Lung (tissue), 11 donors: ENCODE measurements at regions not wholly inside any gene's neighbourhood (a gene's known extent, or its start where the extent isn't known, plus 50 kb on each side); places are given as distances from the start of the nearest gene placed in this dataset.

ENCODE experiments used
- ATAC-seq: fragments of 200-7000 bp; cut with Tn5 transposase; one replicate; pipeline ENCODE4 v1.9.1; 2020; ENCODE audit warnings: moderate number of reproducible peaks; ENCODE audit not compliant: insufficient read depth, low FRiP score
- DNase-seq, 3 donors: peaks; one replicate each; pipeline ENCODE4 v3.0.0-alpha.2; 2013 to 2017
- H3K27ac ChIP-seq, 2 donors: one replicate each; pipeline ENCODE4 v1.5.1; 2013; ENCODE audit warnings: mild to moderate bottlenecking in 2 of 2, moderate library complexity in 2 of 2, control low read depth in 1 of 2, inconsistent platforms in 1 of 2, low read depth in 1 of 2, low read length in 1 of 2
- H3K27me3 ChIP-seq, 3 donors: one replicate each; pipeline ENCODE4 v1.5.1; 2013; ENCODE audit warnings: low read length in 2 of 3; ENCODE audit not compliant: control insufficient read depth in 3 of 3, insufficient read depth in 3 of 3
- H3K36me3 ChIP-seq, 4 donors: one replicate each; pipeline ENCODE4 v1.5.1; 2013; ENCODE audit warnings: low read length in 4 of 4, mild to moderate bottlenecking in 1 of 4, moderate library complexity in 1 of 4; ENCODE audit not compliant: control insufficient read depth in 4 of 4, insufficient read depth in 4 of 4
- H3K4me1 ChIP-seq, 5 donors: one replicate each; pipeline ENCODE4 v1.5.1; 2013; ENCODE audit warnings: low read length in 5 of 5, mild to moderate bottlenecking in 2 of 5, moderate library complexity in 1 of 5; ENCODE audit not compliant: control insufficient read depth in 5 of 5, insufficient read depth in 5 of 5
- H3K4me3 ChIP-seq: one replicate; pipeline ENCODE4 v1.5.1; 2013; ENCODE audit warnings: mild to moderate bottlenecking, control low read depth, moderate library complexity
- H3K9ac ChIP-seq, 2 donors: one replicate each; pipeline ENCODE4 v1.5.1; 2013; ENCODE audit warnings: low read length in 2 of 2, control low read depth in 1 of 2; ENCODE audit not compliant: insufficient read depth in 1 of 2
- H3K9me3 ChIP-seq, 4 donors: one replicate each; pipeline ENCODE4 v1.5.1; 2013; ENCODE audit warnings: low read length in 3 of 4, mild to moderate bottlenecking in 1 of 4, moderate library complexity in 1 of 4; ENCODE audit not compliant: control insufficient read depth in 4 of 4, insufficient read depth in 3 of 4
- WGBS, 2 donors: extraction: QIAGEN DNeasy Blood & Tissue Kit; methylation state at CpG; one replicate each; pipeline ENCODE4 v1.1.7; 2013; 5-methylcytosine and 5-hydroxymethylcytosine counted together
- TF ChIP-seq, protein P1 (sequence below): IDR thresholded peaks from 2 replicates; pipeline ENCODE4 v1.5.1; 2012; ENCODE audit warnings: mild to moderate bottlenecking; ENCODE audit errors: control extremely low read depth, extremely low read depth
- donor health status: control.
- donor health status: control.
- donor health status: Bipolar disorder and iron deficiency.
- donor health status: healthy.
- donor health status: DM: yes; HTN: yes; CAD: no.

DNA sequence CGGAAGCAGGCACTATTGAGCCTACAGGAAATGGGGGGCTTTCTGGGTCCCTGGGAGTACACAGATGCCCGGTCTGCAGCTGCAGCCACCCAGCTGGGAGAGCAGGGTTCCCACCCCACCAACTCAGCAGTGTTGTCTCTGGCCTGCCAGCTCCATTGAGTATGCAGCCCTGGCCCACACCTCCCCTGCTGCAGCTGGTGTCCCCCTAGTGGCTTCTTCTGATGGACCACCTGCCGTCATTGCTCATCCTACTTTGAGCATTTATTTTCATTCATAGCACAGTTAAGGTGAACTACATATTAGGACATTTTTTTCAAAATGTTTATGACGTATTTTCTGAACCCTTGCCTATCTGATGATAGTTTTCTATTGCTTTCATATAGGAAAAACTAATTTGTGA, 189.8 kb upstream of the LYPLAL1 start:
- H3K4me1 ChIP-seq, result peaks cover 0 to 8% (median 0%) of the 10 kb centered on the region in 5 donors
- H3K4me3 ChIP-seq, result no peak overlapping the region
- H3K9me3 ChIP-seq, result no peaks in the 10 kb centered on the region
- 88 to 93% methylated on average over 4 of the region's 4 CpGs for WGBS, 2 donors
- H3K27me3 ChIP-seq, result no peaks in the 10 kb centered on the region
- no peak for ATAC-seq
- H3K27ac ChIP-seq, result no peak overlapping the region
- no peak for DNase-seq
- no peak overlapping the region for H3K9ac ChIP-seq
- no peaks in the 10 kb centered on the region for H3K36me3 ChIP-seq
- TF ChIP-seq, protein P1, sequence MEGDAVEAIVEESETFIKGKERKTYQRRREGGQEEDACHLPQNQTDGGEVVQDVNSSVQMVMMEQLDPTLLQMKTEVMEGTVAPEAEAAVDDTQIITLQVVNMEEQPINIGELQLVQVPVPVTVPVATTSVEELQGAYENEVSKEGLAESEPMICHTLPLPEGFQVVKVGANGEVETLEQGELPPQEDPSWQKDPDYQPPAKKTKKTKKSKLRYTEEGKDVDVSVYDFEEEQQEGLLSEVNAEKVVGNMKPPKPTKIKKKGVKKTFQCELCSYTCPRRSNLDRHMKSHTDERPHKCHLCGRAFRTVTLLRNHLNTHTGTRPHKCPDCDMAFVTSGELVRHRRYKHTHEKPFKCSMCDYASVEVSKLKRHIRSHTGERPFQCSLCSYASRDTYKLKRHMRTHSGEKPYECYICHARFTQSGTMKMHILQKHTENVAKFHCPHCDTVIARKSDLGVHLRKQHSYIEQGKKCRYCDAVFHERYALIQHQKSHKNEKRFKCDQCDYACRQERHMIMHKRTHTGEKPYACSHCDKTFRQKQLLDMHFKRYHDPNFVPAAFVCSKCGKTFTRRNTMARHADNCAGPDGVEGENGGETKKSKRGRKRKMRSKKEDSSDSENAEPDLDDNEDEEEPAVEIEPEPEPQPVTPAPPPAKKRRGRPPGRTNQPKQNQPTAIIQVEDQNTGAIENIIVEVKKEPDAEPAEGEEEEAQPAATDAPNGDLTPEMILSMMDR, result no peak

DNA sequence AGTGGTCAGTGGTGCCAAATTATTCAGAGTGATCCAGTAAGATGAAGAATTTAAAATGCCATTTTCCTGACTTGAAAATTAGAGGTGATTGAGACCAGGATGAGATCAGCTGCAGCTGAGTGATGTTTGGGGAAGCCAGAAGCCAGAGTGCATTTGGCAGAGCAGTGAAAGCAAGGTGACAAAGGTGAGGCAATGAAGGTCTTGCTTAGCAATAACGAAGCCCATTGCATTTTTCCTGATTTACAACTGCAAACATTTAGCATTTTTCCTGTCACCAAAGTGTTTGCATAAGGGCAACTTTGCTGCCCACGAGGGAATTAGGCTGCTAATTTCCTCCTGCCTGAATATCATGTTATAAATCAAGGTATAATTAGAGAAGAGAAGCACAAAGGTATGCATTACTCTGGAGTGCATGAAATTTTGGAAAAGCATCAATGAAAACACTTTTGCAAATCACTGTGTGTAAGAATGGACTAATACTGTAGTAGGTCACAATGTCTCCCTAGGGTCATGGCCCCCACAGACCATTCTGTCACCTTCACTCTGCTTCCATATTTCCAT, 188.2 kb upstream of the LYPLAL1 start:
- WGBS, 2 donors, result 36 to 44% methylated on average over 2 of the region's 2 CpGs
- no peak overlapping the region for H3K27ac ChIP-seq
- TF ChIP-seq, protein P1, result no peak

DNA sequence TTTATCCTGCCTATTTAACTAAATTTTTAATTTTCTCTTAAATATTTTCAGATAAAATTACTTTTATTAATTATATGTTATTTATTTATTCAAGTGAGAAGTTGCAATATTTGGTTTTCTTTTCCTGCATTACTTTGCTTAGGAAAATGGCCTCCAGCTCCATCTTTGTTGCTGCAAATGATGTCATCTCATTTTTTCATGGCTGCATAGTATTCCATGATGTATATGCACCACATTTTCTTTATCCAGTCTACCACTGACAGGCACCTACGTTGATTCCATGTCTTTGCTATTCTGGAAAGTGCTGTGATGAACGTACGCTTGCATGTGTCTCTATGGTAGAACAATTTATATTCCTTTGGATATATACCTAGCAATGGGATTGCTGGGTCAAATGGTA, 186.9 kb upstream of the LYPLAL1 start:
- no peak overlapping the region for H3K27ac ChIP-seq
- no peaks in the 10 kb centered on the region for H3K27me3 ChIP-seq
- H3K36me3 ChIP-seq, result no peaks in the 10 kb centered on the region
- H3K4me1 ChIP-seq, result peaks cover 0 to 10% (median 2%) of the 10 kb centered on the region in 5 donors
- no peak overlapping the region for H3K4me3 ChIP-seq
- no peaks in the 10 kb centered on the region for H3K9me3 ChIP-seq
- 62 to 94% methylated on average over 3 of the region's 3 CpGs for WGBS, 2 donors
- H3K9ac ChIP-seq, result no peak overlapping the region
- ATAC-seq, result no peak
- TF ChIP-seq, protein P1, result no peak
- no peak for DNase-seq

More for the DNA sequence above, 188.2 kb upstream of the LYPLAL1 start:
- no peak overlapping the region for H3K4me3 ChIP-seq
- no peak for DNase-seq
- no peaks in the 10 kb centered on the region for H3K9me3 ChIP-seq
- H3K4me1 ChIP-seq, result peaks cover 0 to 11% (median 0%) of the 10 kb centered on the region in 5 donors
- no peak for ATAC-seq
- H3K36me3 ChIP-seq, result no peaks in the 10 kb centered on the region
- H3K9ac ChIP-seq, result no peak overlapping the region
- H3K27me3 ChIP-seq, result no peaks in the 10 kb centered on the region

DNA sequence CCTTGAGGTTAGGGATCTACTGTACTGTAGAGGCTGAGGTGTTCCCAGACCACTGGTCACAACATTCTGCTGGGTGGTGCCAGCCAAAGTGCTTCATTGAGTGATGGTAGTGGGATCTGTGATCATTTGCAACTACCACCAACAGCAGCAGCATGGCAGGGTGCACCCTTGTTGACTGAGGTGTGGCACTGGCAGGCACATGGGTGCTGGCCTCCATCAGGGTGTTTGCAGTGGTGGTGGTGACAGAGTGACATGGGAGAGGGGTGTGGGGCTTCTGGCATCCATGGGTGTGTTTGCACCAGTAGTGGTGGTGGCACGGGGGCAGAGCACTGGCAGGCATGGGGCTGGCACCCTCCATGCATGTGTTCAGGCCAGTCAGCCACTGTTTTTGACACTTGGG, 183.7 kb upstream of the LYPLAL1 start:
- ATAC-seq, result no peak
- TF ChIP-seq, protein P1, result no peak
- 91 to 92% methylated on average over 1 of the region's 1 CpG for WGBS, 2 donors
- H3K36me3 ChIP-seq, result no peaks in the 10 kb centered on the region
- no peak overlapping the region for H3K27ac ChIP-seq
- no peaks in the 10 kb centered on the region for H3K9me3 ChIP-seq
- no peak for DNase-seq
- peaks cover 0 to 23% (median 2%) of the 10 kb centered on the region in 5 donors for H3K4me1 ChIP-seq
- no peak overlapping the region for H3K4me3 ChIP-seq
- H3K9ac ChIP-seq, result no peak overlapping the region
- no peaks in the 10 kb centered on the region for H3K27me3 ChIP-seq
